H1 (cell line): ENCODE measurements at regions not wholly inside any gene's neighbourhood (a gene's known extent, or its start where the extent isn't known, plus 50 kb on each side); places are given as distances from the start of the nearest gene placed in this dataset.
A peak's percentile ranks its signal among the peaks of the same experiment; 100 is the strongest.

Experiments
- CTCF ChIA-PET: fragments of 300-600 bp; sonication (Branson Sonifier 250); formaldehyde crosslinking; loops from one replicate; lab custom pipeline; 2021; ENCODE audit not compliant: partially characterized antibody; lab: Charles Lee
- POLR2A ChIA-PET: fragments of 300-600 bp; sonication (Branson Sonifier 250); formaldehyde crosslinking; loops from one replicate; lab custom pipeline; 2021; ENCODE audit warnings: inconsistent platforms; ENCODE audit not compliant: partially characterized antibody; lab: Charles Lee
- DNase-seq, 2 experiments: peaks; one replicate each; pipeline versions ENCODE4 v3.0.0 to v3.0.0-alpha.2; 2010 to 2022; ENCODE audit warnings: low spot score in 2 of 2, low read depth in 1 of 2, mixed read lengths in 1 of 2
- FAIRE-seq: peaks from 2 replicates; lab custom pipeline; 2011; peaks lifted over from hg19 to GRCh38; lab: Jason Lieb, UNC
- H2AFZ ChIP-seq: 2 replicates; pipeline ENCODE4 v1.8.1; 2012; ENCODE audit warnings: low read length, inconsistent platforms
- H2AK5ac ChIP-seq: 2 replicates; pipeline ENCODE4 v1.6.1; 2013; ENCODE audit warnings: low read depth, low read length
- H2BK120ac ChIP-seq: replicated peaks from 2 replicates; pipeline ENCODE3; 2013; ENCODE audit warnings: low read depth, low read length, inconsistent platforms
- H2BK12ac ChIP-seq: 2 replicates; pipeline ENCODE4 v1.6.1; 2013; ENCODE audit warnings: low read depth, low read length
- H2BK15ac ChIP-seq: 2 replicates; pipeline ENCODE4 v1.6.1; 2013; ENCODE audit warnings: low read length
- H2BK20ac ChIP-seq: 2 replicates; pipeline ENCODE4 v1.6.1; 2013; ENCODE audit warnings: low read length
- H2BK5ac ChIP-seq: 2 replicates; pipeline ENCODE4 v1.6.1; 2013; ENCODE audit warnings: low read depth, low read length
- H3K14ac ChIP-seq: 2 replicates; pipeline ENCODE4 v1.6.1; 2013; ENCODE audit warnings: inconsistent platforms; ENCODE audit not compliant: insufficient read length
- H3K18ac ChIP-seq: 2 replicates; pipeline ENCODE4 v1.6.1; 2013; ENCODE audit warnings: low read length; ENCODE audit errors: extremely low read depth
- H3K23ac ChIP-seq: 2 replicates; pipeline ENCODE4 v1.6.1; 2013; ENCODE audit warnings: inconsistent platforms; ENCODE audit not compliant: insufficient read length
- H3K23me2 ChIP-seq: 2 replicates; pipeline ENCODE4 v1.6.1; 2013; ENCODE audit warnings: low read depth, low read length
- H3K27ac ChIP-seq: 2 replicates; pipeline ENCODE4 v1.6.1; 2011; ENCODE audit warnings: low read depth, low read length, inconsistent platforms
- H3K27me3 ChIP-seq, 4 experiments: replicated peaks in 1 of 4; 1 replicate in 1 of 4; 2 replicates in 3 of 4; pipeline versions ENCODE4 v1.6.1 to v1.8.1; 2011 to 2013; ENCODE audit warnings: low read length in 3 of 4, mild to moderate bottlenecking in 3 of 4, inconsistent platforms in 2 of 4, mixed read lengths in 2 of 4, moderate library complexity in 1 of 4; ENCODE audit not compliant: control insufficient read depth in 3 of 4, insufficient read depth in 3 of 4; ENCODE audit errors: extremely low read depth in 1 of 4
- H3K36me3 ChIP-seq, 4 experiments: 2 replicates each; pipeline versions ENCODE4 v1.6.1 to v1.8.1; 2011 to 2013; ENCODE audit warnings: mild to moderate bottlenecking in 4 of 4, low read length in 3 of 4, moderate library complexity in 2 of 4, control low read depth in 1 of 4, inconsistent platforms in 1 of 4; ENCODE audit not compliant: insufficient read depth in 4 of 4, control insufficient read depth in 2 of 4
- H3K4ac ChIP-seq: replicated peaks from 2 replicates; pipeline ENCODE3; 2013; ENCODE audit warnings: low read length, low read depth, mixed read lengths, inconsistent platforms; ENCODE audit not compliant: insufficient read length
- H3K4me1 ChIP-seq, 4 experiments: replicated peaks in 1 of 4; 1 replicate in 1 of 4; 2 replicates in 3 of 4; pipeline versions ENCODE4 v1.6.1 to v1.8.1; 2011 to 2013; ENCODE audit warnings: low read length in 3 of 4, inconsistent platforms in 2 of 4, mixed read lengths in 1 of 4; ENCODE audit not compliant: insufficient read depth in 4 of 4, control insufficient read depth in 3 of 4
- H3K4me2 ChIP-seq, 2 experiments: 2 replicates each; pipeline versions ENCODE4 v1.6.1 to v1.8.1; 2011 to 2013; ENCODE audit warnings: low read depth in 2 of 2, low read length in 2 of 2, control low read depth in 1 of 2, inconsistent platforms in 1 of 2, mild to moderate bottlenecking in 1 of 2; ENCODE audit not compliant: insufficient read depth in 1 of 2
- H3K4me3 ChIP-seq, 4 experiments: fragments of 200-600, 300-600 bp in 1 of 4; sonication (generic), shearing (Covaris generic), sonication (Bioruptor Twin) in 1 of 4; 2 replicates each; pipeline versions ENCODE4 v1.5.1 to v1.8.1; 2011 to 2016; ENCODE audit warnings: low read length in 4 of 4, low read depth in 3 of 4, control low read depth in 2 of 4, inconsistent platforms in 2 of 4, mild to moderate bottlenecking in 2 of 4, mixed read lengths in 1 of 4, moderate library complexity in 1 of 4; ENCODE audit not compliant: insufficient read depth in 2 of 4; ENCODE audit errors: extremely low read depth in 1 of 4
- H3K56ac ChIP-seq: replicated peaks from 2 replicates; pipeline ENCODE3; 2013; ENCODE audit warnings: low read depth, mild to moderate bottlenecking, mixed read lengths, low read length, inconsistent platforms; ENCODE audit not compliant: insufficient read length
- H3K79me1 ChIP-seq: 2 replicates; pipeline ENCODE4 v1.6.1; 2013; ENCODE audit warnings: low read depth, low read length, control low read depth
- H3K79me2 ChIP-seq, 2 experiments: 2 replicates each; pipeline versions ENCODE4 v1.6.1 to v1.8.1; 2012 to 2013; ENCODE audit warnings: low read length in 2 of 2, mild to moderate bottlenecking in 2 of 2, inconsistent platforms in 1 of 2; ENCODE audit not compliant: insufficient read depth in 2 of 2, control insufficient read depth in 1 of 2
- H3K9ac ChIP-seq, 4 experiments: replicated peaks in 1 of 4; 1 replicate in 1 of 4; 2 replicates in 3 of 4; pipeline versions ENCODE4 v1.6.1 to v1.8.1; 2011 to 2013; ENCODE audit warnings: low read depth in 3 of 4, low read length in 3 of 4, control low read depth in 2 of 4, mild to moderate bottlenecking in 2 of 4, moderate library complexity in 2 of 4, inconsistent platforms in 1 of 4; ENCODE audit errors: extremely low read depth in 1 of 4
- H3K9me3 ChIP-seq, 2 experiments: 2 replicates each; pipeline versions ENCODE4 v1.6.1 to v1.8.1; 2012 to 2013; ENCODE audit warnings: mild to moderate bottlenecking in 2 of 2, moderate library complexity in 2 of 2, control low read depth in 1 of 2, inconsistent platforms in 1 of 2, low read depth in 1 of 2, low read length in 1 of 2, mixed read lengths in 1 of 2; ENCODE audit not compliant: insufficient read depth in 2 of 2
- H4K20me1 ChIP-seq, 2 experiments: replicated peaks in 1 of 2; 2 replicates each; pipeline versions ENCODE3 to v1.8.1; 2011 to 2013; ENCODE audit warnings: inconsistent platforms in 2 of 2, low read length in 2 of 2, mild to moderate bottlenecking in 1 of 2; ENCODE audit not compliant: insufficient read depth in 2 of 2, control insufficient read depth in 1 of 2
- H4K5ac ChIP-seq: 2 replicates; pipeline ENCODE4 v1.6.1; 2013; ENCODE audit warnings: low read length, low read depth, mixed read lengths, inconsistent platforms; ENCODE audit not compliant: insufficient read length
- H4K8ac ChIP-seq: 2 replicates; pipeline ENCODE4 v1.8.0; 2013; ENCODE audit warnings: mild to moderate bottlenecking, moderate library complexity, low read length, inconsistent platforms; ENCODE audit not compliant: insufficient read depth; ENCODE audit errors: extremely low read depth
- H4K91ac ChIP-seq: replicated peaks from 2 replicates; pipeline ENCODE3; 2013; ENCODE audit warnings: low read length, mixed read lengths, inconsistent platforms; ENCODE audit not compliant: insufficient read length
- ASH2L ChIP-seq: fragments of 200-600, 300-600 bp; sonication (generic); IDR thresholded peaks from one replicate; pipeline ENCODE4 v1.7.1; 2017; ENCODE audit warnings: low read length
- BACH1 ChIP-seq: IDR thresholded peaks from 2 replicates; pipeline ENCODE4 v1.6.1; 2012; ENCODE audit warnings: low read length, improper control_type of control experiment
- CBX5 ChIP-seq: fragments of 300-800, 300-1000 bp; sonication (generic); IDR thresholded peaks from 2 replicates; pipeline ENCODE4 v1.7.1; 2016; ENCODE audit warnings: antibody characterized with exemption, low read length, low read depth
- CTCF ChIP-seq, 3 experiments: IDR thresholded peaks; 1 replicate in 2 of 3; 2 replicates in 1 of 3; pipeline versions ENCODE4 v1.5.1 to v1.6.1; 2011; ENCODE audit warnings: low read length in 3 of 3, mild to moderate bottlenecking in 3 of 3, inconsistent platforms in 2 of 3, low read depth in 1 of 3, moderate library complexity in 1 of 3; ENCODE audit not compliant: insufficient read depth in 1 of 3; ENCODE audit errors: control extremely low read depth in 1 of 3
- EP300 ChIP-seq, 2 experiments: IDR thresholded peaks; 1 replicate in 1 of 2; 2 replicates in 1 of 2; pipeline ENCODE4 v1.6.1; 2011 to 2012; ENCODE audit warnings: low read depth in 2 of 2, low read length in 2 of 2, mild to moderate bottlenecking in 2 of 2, borderline replicate concordance in 1 of 2, inconsistent platforms in 1 of 2, moderate library complexity in 1 of 2
- POLR2A ChIP-seq, 2 experiments: IDR thresholded peaks; 1 replicate in 1 of 2; 2 replicates in 1 of 2; pipeline ENCODE4 v1.6.1; 2011; ENCODE audit warnings: low read depth in 2 of 2, low read length in 2 of 2, mild to moderate bottlenecking in 2 of 2; ENCODE audit errors: control extremely low read depth in 1 of 2
- RAD21 ChIP-seq, 2 experiments: IDR thresholded peaks in 1 of 2; conservative IDR thresholded peaks in 1 of 2; 2 replicates each; pipeline ENCODE4 v1.6.1; 2011; ENCODE audit warnings: low read depth in 2 of 2, low read length in 2 of 2, improper control_type of control experiment in 1 of 2, inconsistent platforms in 1 of 2, mild to moderate bottlenecking in 1 of 2, moderate library complexity in 1 of 2
- RNF2 ChIP-seq: fragments of 200-900, 300-1000 bp; sonication (generic); IDR thresholded peaks from 2 replicates; pipeline ENCODE4 v1.7.1; 2016; ENCODE audit warnings: borderline replicate concordance, low read depth, mild to moderate bottlenecking, antibody characterized with exemption, low read length; ENCODE audit not compliant: poor library complexity, severe bottlenecking; ENCODE audit errors: missing control alignments
- SP2 ChIP-seq: IDR thresholded peaks from 2 replicates; pipeline ENCODE4 v1.6.1; 2012; ENCODE audit warnings: mild to moderate bottlenecking, low read length, inconsistent platforms
- WGBS, 2 experiments: shearing (Covaris generic) in 1 of 2; methylation state at CpG; one replicate each; pipeline versions ENCODE4 v1.1.6 to v1.1.7; 2013 to 2015; ENCODE audit warnings: low lambda C conversion rate in 2 of 2, mixed read lengths in 2 of 2, inconsistent platforms in 1 of 2, low coverage in 1 of 2, missing lambda C conversion rate in 1 of 2; ENCODE audit not compliant: insufficient replicate concordance in 2 of 2, insufficient coverage in 1 of 2, insufficient read length in 1 of 2; ENCODE audit errors: extremely low coverage in 1 of 2, missing lambda C conversion rate in 1 of 2; 5-methylcytosine and 5-hydroxymethylcytosine counted together

- DNase-seq (peak; percentile 46 to 69), FAIRE-seq (peak; percentile 92)
- TF ChIP-seq ASH2L: no peak
- TF ChIP-seq RNF2: no peak
- peak in 2 of 3 experiments; percentile 64 to 79; a peak in 3 of 4 replicates for TF ChIP-seq CTCF (IDR thresholded peaks at IDR 0.05; ENCODE audit: control extremely low read depth in 1 of 3, insufficient read depth in 1 of 3, low read depth in 1 of 3, low read length in 3 of 3)
- TF ChIP-seq RAD21 (IDR thresholded peaks at IDR 0.05 in 1 of 2, conservative IDR thresholded peaks at IDR 0.05 in 1 of 2; ENCODE audit: low read depth in 2 of 2, low read length in 2 of 2): peak; percentile 82 to 84
- no peak for TF ChIP-seq EP300 (IDR thresholded peaks at IDR 0.05; ENCODE audit: borderline replicate concordance in 1 of 2, low read depth in 2 of 2, low read length in 2 of 2)
- no peak for TF ChIP-seq BACH1
- TF ChIP-seq SP2: no peak
- TF ChIP-seq POLR2A (IDR thresholded peaks at IDR 0.05; ENCODE audit: control extremely low read depth in 1 of 2, low read depth in 2 of 2, low read length in 2 of 2): no peak
- TF ChIP-seq CBX5: no peak
- Histone ChIP-seq H3K9ac (no peak overlapping the region), H3K4me2 (no peak overlapping the region), H3K18ac (no peak overlapping the region), H3K36me3 (no peaks in the 10 kb centered on the region), H3K9me3 (peaks cover 0 to 5% of the 10 kb centered on the region in 2 experiments; a peak in 1 of 4 replicates), H2AK5ac (no peak overlapping the region), H3K14ac (no peak overlapping the region), H3K4me1 (no peaks in the 10 kb centered on the region), H3K79me2 (no peaks in the 10 kb centered on the region), H3K79me1 (no peaks in the 10 kb centered on the region), H2AFZ (peak overlapping the region; percentile 74; the same call in 1 of the 2 replicates), H3K27ac (no peak overlapping the region), H3K23me2 (no peaks in the 10 kb centered on the region), H2BK5ac (no peak overlapping the region), H2BK120ac (no peak overlapping the region), H2BK12ac (no peak overlapping the region), H3K27me3 (no peaks in the 10 kb centered on the region), H2BK15ac (no peak overlapping the region), H4K20me1 (no peaks in the 10 kb centered on the region), H4K8ac (no peak overlapping the region), H4K91ac (no peak overlapping the region), H2BK20ac (no peak overlapping the region), H3K4me3 (no peak overlapping the region), H3K4ac (no peak overlapping the region), H4K5ac (no peak overlapping the region), H3K56ac (no peak overlapping the region), H3K23ac (no peak overlapping the region)
- ChIA-PET POLR2A (no interaction called here), CTCF (interaction anchor here (1.0 to 2.9 kb wide), 8 partner anchors 29 to 306 kb away, joined by 3 to 15 read pairs (median 4); no protein-coding TSS in a partner anchor)
- WGBS, 2 experiments: 78% methylated on average over 3 of the region's 3 CpGs; no CpG with 5 or more reads in 1 of the 2 experiments
These were observed 69.9 kb upstream of the CNTN1 start for GRCh38 chr12:40622246-40622838.
